ENCODE measurements at regions not wholly inside any gene's neighbourhood (a gene's known extent, or its start where the extent isn't known, plus 50 kb on each side); places are given as distances from the start of the nearest gene placed in this dataset.

DNA sequence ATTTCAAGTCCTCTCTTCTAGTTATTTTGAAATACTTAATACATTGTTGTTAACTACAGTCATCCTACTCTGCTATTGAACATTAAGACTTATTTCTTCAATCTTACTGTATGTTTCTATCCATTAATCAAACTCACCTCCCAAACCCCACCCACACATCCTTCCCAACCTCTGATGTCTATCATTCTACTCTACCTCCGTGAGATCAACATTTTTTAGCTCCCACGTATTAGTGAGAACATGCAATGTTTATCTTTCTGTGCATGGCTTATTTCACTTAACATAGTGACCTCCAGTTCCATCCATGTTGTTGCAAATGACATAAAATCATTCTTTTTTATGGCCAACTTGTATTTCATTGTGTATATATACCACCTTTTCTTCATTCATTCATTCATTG is 236.6 kb upstream of the CTNNB1 start:
- no peak for DNase-seq

DNA sequence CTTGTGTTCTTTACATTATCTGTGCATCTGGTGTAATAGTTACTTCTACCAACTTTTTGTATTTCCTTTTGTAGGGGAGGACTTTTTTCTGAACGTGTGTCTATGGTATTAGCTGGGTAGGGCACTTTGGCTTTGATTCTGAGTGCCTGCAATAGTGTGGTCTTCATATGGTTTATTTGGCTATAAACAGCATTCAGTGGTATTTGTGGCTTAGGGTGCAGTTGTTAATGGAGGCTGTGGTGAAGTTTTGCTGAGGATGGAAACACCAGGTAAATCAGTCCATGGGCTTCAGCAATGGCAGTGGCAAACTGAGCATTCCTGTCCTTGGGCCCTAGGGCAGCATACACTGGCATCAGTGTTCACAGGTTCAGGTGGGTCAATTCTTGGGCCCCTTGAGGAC is 230.6 kb upstream of the CTNNB1 start:
- DNase-seq: no peak

DNA sequence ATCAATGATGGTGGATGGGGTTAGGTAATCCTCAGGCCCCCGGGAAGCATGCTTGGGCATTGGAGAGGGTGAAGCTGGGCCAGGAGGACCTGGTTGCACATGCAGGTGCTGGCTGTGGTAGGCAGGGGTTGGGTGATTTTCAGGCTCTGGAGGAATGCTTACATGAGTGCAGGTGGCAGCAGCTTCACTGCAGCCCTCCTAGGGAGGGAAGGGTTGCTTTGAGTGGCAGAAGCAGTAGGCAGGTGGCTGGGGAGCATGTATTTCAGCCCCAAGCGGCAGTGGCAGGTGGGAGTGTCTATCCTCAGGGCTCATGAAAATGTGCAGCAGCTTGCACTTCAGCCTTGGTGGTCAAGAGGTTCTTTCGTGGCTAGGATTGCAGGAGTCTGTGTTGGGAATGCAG is 230.0 kb upstream of the CTNNB1 start:
- no peak for DNase-seq

GRCh38 chr3:40969756-40970466 is 229.4 kb upstream of the CTNNB1 start:
- peak; percentile 14 for DNase-seq

DNA sequence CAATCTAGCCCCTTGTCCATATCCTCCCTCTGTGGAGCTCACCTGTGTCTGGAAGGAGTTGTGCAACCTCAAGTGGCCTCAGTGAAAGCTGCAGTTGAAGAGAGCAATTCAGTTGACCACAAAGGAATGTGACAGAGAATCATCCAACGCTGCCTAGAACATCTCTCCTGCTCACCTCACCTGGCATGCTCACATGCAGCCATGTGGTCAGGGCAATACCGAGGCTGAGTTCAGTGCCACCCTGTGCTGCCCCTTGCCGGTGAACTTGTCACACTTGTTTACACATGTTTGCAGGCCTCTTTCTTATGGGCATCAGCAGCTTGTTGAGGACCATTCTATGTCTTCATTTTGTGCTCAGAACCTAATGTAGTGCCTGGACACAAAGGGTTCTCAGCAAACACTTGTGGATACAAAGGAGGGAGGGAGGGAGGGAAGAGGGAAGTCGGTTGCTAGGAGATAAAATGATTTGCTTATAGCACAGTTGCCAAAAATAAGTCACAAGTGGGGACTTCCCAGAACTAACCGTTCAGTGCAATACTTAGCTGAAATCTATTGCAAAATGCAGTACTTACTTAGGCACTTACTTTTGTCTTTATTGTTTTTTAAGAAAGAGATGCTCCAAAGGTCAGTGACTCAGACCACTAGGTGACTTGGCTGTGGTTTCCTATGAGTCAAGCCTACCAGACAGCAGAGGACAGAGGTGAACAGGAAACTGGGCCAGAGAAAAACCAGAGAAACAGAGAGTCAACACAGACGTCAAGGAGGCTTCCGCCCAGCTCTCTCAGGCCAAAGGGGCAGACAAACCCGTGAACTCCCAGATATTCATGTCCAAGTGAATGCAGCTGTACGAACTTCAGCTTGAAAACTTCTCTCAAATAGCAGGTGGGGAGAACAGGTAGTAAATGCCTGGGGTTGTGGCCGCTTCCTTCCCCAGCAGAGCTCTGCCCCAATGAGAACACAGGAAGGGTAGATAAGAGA is 227.8 kb upstream of the CTNNB1 start:
- peak; percentile 62 for DNase-seq

DNA sequence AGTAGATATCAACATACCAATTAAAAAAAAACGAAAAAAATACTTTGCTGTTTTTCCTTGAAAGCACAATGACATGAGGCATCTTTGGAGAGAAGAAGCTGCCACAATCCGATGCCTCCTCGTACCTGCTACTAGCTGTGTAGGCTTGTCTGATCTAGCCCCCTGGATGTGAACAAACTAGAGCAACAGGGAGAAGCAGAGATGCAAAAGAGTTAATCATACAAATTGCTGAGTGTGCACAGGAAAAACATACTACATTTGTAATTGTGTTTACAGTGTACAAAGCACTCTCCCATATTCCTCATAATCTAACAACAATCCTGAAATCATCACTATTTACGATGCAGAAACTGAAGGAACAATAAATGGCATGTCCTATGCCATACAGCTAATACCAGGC is 227.0 kb upstream of the CTNNB1 start:
- DNase-seq: no peak

GRCh38 chr3:40973141-40973540 is 226.2 kb upstream of the CTNNB1 start:
- no peak for DNase-seq

- peak; percentile 29 for DNase-seq
These were observed 223.6 kb upstream of the CTNNB1 start for GRCh38 chr3:40975711-40976121.

GRCh38 chr3:40976241-40976640 is 223.1 kb upstream of the CTNNB1 start:
- DNase-seq: no peak

DNA sequence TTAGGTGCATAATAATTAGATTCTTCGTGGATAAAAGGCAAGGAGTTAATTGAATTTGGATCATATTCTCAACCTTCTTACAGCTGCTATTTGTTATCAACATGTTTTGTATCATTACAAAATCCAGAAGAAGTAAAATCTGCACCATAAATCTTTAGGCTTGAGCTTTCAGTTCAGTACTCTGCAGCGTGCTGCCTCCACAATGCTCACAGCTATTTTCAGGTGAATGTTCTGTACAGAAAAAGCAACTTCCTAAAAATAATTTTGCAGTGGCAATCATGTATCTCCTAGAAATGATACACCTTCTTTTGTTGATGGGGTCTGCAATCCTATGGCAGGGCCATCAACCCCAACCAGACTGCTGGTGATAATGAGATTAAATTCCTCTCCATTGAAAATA is 220.9 kb upstream of the CTNNB1 start:
- DNase-seq: no peak

DNA sequence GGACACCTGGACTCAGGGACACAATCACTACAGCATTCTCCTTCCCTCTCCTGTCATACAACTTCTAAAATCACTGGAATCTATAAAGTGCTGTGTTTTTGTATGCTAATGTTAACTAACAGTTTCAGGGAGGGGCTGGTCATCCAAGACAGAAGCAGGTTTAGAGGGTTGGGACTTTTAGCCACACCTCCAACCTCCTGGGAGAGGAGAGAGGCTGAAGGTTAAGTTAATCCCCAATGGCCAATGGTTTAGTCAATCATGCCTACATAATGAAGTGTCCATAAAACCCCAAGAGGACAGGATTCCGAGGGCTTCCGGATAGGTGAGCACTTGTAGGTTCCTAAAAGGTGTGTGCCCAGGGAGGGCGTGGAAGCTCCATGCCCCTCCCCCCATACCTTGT is 219.3 kb upstream of the CTNNB1 start:
- no peak for DNase-seq

- DNase-seq: no peak
These were observed 218.8 kb upstream of the CTNNB1 start for GRCh38 chr3:40980467-40980866.

DNA sequence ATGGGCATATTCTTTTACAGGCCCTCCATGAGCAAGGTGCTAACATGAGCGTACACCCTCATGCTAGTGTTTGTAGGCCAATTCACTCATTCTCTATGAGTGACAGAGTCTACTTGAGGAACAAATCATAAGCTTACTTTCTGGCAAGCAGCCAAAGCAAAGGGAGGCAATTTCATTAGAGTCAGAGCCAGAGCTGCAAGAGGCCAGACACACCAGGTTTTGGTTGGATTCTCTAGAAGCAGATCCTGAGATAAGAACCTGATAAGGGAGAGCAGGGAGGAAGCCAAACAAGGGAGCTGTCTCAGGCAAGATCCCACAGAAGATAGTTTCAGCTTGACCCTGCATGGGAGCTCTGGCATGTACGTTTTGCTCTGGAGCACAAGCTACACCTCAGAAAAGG is 214.1 kb upstream of the CTNNB1 start:
- no peak for DNase-seq

- no peak for DNase-seq
These were observed 210.8 kb upstream of the CTNNB1 start for GRCh38 chr3:40988468-40988867.

- DNase-seq: no peak
These were observed 209.9 kb upstream of the CTNNB1 start for GRCh38 chr3:40989141-40990061.

DNA sequence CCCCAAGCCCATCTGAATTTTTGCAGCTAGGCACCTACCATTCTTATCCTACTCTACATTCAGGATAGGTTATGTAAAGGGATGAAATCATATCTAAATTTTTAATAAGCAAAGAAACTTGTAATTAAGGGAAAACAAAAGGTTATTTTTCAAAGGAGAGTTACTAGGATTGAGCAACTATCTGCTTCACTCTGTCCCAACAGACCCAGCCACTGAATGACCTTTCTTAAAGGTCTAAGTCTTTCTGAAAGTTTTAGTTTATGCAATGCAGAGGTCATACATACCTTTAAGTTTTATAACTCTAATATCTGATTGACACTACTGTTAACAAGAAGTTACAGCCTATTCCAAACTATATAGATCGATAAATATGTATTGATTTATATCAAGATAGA is 209.2 kb upstream of the CTNNB1 start:
- no peak for DNase-seq

- no peak for DNase-seq
These were observed 207.3 kb upstream of the CTNNB1 start for GRCh38 chr3:40992023-40992422.

DNA sequence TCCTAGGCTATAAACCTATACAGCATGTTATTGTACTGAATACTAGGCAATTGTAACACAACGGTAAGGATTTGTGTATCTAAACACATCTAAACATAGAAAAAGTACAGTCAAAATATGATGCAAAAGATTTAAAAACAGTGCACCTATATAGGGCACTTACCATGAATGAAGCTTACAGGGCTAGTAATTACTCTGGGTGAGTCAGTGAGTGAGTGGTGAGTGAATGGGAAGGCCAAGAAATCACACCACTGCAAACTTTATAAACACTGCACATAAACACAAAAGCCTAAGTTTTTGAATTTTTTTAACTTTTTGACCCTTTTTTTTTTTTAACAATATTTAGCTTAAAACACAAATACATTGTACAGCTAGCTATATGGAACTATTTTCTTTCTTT is 204.7 kb upstream of the CTNNB1 start:
- no peak for DNase-seq

GRCh38 chr3:40995271-40995670 is 204.0 kb upstream of the CTNNB1 start:
- DNase-seq: no peak

DNA sequence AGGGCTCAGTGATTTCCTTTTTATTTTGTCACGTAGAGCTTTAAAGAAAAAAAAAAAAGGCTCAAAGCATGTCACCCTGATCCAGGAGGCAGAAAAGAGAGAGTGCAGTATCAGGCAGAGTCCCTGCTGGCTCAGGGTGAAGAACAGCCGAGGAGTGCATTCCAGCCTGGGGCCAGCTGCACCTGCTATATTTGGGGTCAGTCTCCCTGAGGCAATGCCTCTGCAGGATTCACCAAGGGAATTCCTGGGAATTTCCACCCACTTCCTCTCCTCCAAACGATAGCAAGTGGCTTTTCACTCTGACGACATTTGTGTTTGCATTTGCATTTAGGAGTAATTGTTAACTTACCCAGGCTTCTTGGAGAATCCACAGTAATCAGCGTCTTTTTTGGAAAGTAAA is 202.9 kb upstream of the CTNNB1 start:
- DNase-seq: no peak

GRCh38 chr3:40996827-40997710 is 202.2 kb upstream of the CTNNB1 start:
- DNase-seq: no peak

Data from fibroblast of skin of scalp (primary cell).